Transverse colon (tissue), 4 donors: ENCODE measurements at regions not wholly inside any gene's neighbourhood (a gene's known extent, or its start where the extent isn't known, plus 50 kb on each side); places are given as distances from the start of the nearest gene placed in this dataset.

Source experiments
- DNase-seq: peaks from one replicate; pipeline ENCODE4 v3.0.0-alpha.2; 2019
- H3K27ac ChIP-seq, 4 donors: fragments of 200-600 bp; sonication (generic); 2 replicates each; pipeline ENCODE4 v1.5.1; 2016 to 2018; ENCODE audit warnings: inconsistent platforms in 4 of 4
- H3K27me3 ChIP-seq: fragments of 200-600 bp; sonication (generic); 2 replicates; pipeline ENCODE4 v1.5.1; 2017; ENCODE audit warnings: inconsistent platforms
- H3K36me3 ChIP-seq, 4 donors: fragments of 200-600 bp; sonication (generic); 2 replicates each; pipeline ENCODE4 v1.5.1; 2017 to 2019; ENCODE audit warnings: inconsistent platforms in 4 of 4
- H3K4me1 ChIP-seq, 4 donors: fragments of 200-600 bp; sonication (generic); 2 replicates each; pipeline ENCODE4 v1.5.1; 2017 to 2020; ENCODE audit warnings: inconsistent platforms in 4 of 4
- H3K4me3 ChIP-seq, 4 donors: fragments of 200-600 bp; sonication (generic); 1 replicate in 1 of 4; 2 replicates in 3 of 4; pipeline versions ENCODE4 v1.5.1 to v1.6.1; 2017 to 2019; ENCODE audit warnings: inconsistent platforms in 4 of 4
- H3K9me3 ChIP-seq, 2 donors: fragments of 200-600 bp; sonication (generic); 2 replicates each; pipeline ENCODE4 v1.5.1; 2017 to 2019; ENCODE audit warnings: inconsistent platforms in 2 of 2
- EP300 ChIP-seq: sonication (generic); formaldehyde crosslinking; IDR thresholded peaks from one replicate; pipeline ENCODE4 v1.6.1; 2017; ENCODE audit warnings: antibody characterized with exemption, low read depth
- POLR2A ChIP-seq: fragments of 450-650 bp; IDR thresholded peaks from one replicate; pipeline ENCODE4 v1.6.1; 2016; ENCODE audit warnings: antibody characterized with exemption, mild to moderate bottlenecking, moderate library complexity
- POLR2AphosphoS5 ChIP-seq, 3 donors: sonication (generic); formaldehyde crosslinking; IDR thresholded peaks; one replicate each; pipeline ENCODE4 v1.6.1; 2016; ENCODE audit warnings: antibody characterized with exemption in 3 of 3
- WGBS, 2 donors: methylation state at CpG; one replicate each; pipeline ENCODE4 v1.1.5; 2018; ENCODE audit warnings: low coverage in 1 of 2; 5-methylcytosine and 5-hydroxymethylcytosine counted together
- in situ Hi-C, 4 donors: fragments of 200-750 bp; cut with MboI; loops; one replicate each; pipeline versions ENCODE4 v1.15.0 to v1.15.1; 2017; ENCODE audit warnings: low sequenced_read_pairs in 3 of 4, low pct_ligation_motif_present in 1 of 4, low pct_unique_long_range_greater_than_20kb in 1 of 4
- intact Hi-C: fragments of 100-400 bp; cut with DNase I; formaldehyde crosslinking; loops from one replicate; pipeline ENCODE4 v1.15.1; 2023; ENCODE audit warnings: low total_unique reads
- TF ChIP-seq, protein P1 (sequence below), 5 experiments: fragments of 200-600 bp in 3 of 5; fragments of 450-650 bp in 2 of 5; sonication (generic) in 3 of 5; IDR thresholded peaks; 1 replicate in 2 of 5; 2 replicates in 3 of 5; pipeline ENCODE4 v1.5.1; 2016 to 2017; ENCODE audit warnings: antibody characterized with exemption in 5 of 5, inconsistent platforms in 3 of 5, mild to moderate bottlenecking in 2 of 5, moderate library complexity in 1 of 5

DNA sequence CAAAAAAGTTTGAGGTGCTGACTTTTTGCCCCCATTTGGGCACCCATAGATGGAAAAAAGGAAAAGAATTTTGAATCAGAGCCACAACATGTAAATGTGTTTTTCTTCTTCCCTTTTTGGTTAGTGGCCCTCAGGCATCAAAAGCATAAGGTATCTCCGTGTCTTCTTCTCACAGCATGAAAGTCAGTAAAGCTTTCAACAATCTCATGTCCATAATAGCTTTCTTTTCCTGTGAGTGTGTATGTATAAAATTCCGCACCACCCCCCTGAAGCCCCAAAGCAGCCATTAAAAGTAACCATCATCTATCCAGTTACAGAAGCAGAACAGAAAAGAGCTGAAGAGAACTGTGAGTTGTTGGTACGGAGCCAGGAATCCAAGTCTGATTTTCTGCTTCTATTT, 1539.7 kb upstream of the ACVR2A start:
- no peak overlapping the region for H3K27ac ChIP-seq
- no peak overlapping the region for H3K4me3 ChIP-seq
- no peaks in the 10 kb centered on the region for H3K36me3 ChIP-seq
- no peak for TF ChIP-seq POLR2AphosphoS5 (IDR thresholded peaks at IDR 0.05)
- no peak for TF ChIP-seq EP300
- TF ChIP-seq, protein P1, sequence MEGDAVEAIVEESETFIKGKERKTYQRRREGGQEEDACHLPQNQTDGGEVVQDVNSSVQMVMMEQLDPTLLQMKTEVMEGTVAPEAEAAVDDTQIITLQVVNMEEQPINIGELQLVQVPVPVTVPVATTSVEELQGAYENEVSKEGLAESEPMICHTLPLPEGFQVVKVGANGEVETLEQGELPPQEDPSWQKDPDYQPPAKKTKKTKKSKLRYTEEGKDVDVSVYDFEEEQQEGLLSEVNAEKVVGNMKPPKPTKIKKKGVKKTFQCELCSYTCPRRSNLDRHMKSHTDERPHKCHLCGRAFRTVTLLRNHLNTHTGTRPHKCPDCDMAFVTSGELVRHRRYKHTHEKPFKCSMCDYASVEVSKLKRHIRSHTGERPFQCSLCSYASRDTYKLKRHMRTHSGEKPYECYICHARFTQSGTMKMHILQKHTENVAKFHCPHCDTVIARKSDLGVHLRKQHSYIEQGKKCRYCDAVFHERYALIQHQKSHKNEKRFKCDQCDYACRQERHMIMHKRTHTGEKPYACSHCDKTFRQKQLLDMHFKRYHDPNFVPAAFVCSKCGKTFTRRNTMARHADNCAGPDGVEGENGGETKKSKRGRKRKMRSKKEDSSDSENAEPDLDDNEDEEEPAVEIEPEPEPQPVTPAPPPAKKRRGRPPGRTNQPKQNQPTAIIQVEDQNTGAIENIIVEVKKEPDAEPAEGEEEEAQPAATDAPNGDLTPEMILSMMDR (IDR thresholded peaks at IDR 0.05): no peak
- TF ChIP-seq POLR2A: no peak
- in situ Hi-C loops: no loop called here
- no peak for DNase-seq
- H3K9me3 ChIP-seq: peaks cover 0 to 3% of the 10 kb centered on the region in 2 donors
- no peaks in the 10 kb centered on the region for H3K27me3 ChIP-seq
- intact Hi-C loops: no loop called here
- no peaks in the 10 kb centered on the region for H3K4me1 ChIP-seq
- WGBS, 2 donors: 84 to 86% methylated on average over 3 of the region's 3 CpGs

- Histone ChIP-seq H3K4me1 (no peaks in the 10 kb centered on the region), H3K4me3 (no peak overlapping the region), H3K27ac (no peak overlapping the region), H3K9me3 (peaks cover 0 to 3% of the 10 kb centered on the region in 2 donors), H3K36me3 (no peaks in the 10 kb centered on the region), H3K27me3 (no peaks in the 10 kb centered on the region)
- intact Hi-C loops: no loop called here
- TF ChIP-seq POLR2AphosphoS5 (IDR thresholded peaks at IDR 0.05): no peak
- no peak for TF ChIP-seq POLR2A
- TF ChIP-seq, protein P1 (IDR thresholded peaks at IDR 0.05): no peak
- TF ChIP-seq EP300: no peak
- 61 to 81% methylated on average over 2 of the region's 2 CpGs for WGBS, 2 donors
- no peak for DNase-seq
- in situ Hi-C loops: no loop called here
Observed at GRCh38 chr2:146301287-146301686, 1543.5 kb upstream of the ACVR2A start.

GRCh38 chr2:146295080-146295670, 1549.7 kb upstream of the ACVR2A start:
- H3K36me3 ChIP-seq: no peaks in the 10 kb centered on the region
- peaks cover 9 to 11% of the 10 kb centered on the region in 2 donors for H3K9me3 ChIP-seq
- intact Hi-C loops: no loop called here
- WGBS, 2 donors: 100% methylated on average over 1 of the region's 1 CpG
- no peak for DNase-seq
- H3K4me1 ChIP-seq: no peaks in the 10 kb centered on the region
- TF ChIP-seq POLR2A: no peak
- H3K27me3 ChIP-seq: no peaks in the 10 kb centered on the region
- no peak overlapping the region for H3K27ac ChIP-seq
- in situ Hi-C loops: no loop called here
- H3K4me3 ChIP-seq: no peak overlapping the region

DNA sequence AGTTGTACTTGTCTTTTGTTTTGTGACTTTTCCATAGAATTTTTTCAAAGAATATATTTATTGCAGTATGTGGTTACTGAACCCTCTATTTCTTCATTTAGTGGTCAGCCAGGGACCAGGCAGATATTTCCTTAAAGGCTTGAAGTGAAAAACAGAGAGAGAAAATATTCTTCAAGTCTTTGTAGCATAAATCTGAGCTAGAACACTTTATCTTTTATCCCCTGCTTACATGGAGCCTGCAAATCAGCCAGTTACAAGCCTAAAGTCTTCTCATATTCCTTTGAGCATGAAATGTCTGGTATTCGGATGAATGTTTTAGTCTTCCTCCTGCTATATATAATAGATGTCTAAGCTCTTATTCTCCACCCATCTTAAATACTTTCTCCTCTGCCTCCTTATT, 1557.5 kb upstream of the ACVR2A start:
- no peak overlapping the region for H3K4me3 ChIP-seq
- H3K36me3 ChIP-seq: no peaks in the 10 kb centered on the region
- H3K27ac ChIP-seq: no peak overlapping the region
- no peaks in the 10 kb centered on the region for H3K27me3 ChIP-seq
- intact Hi-C loops: no loop called here
- DNase-seq: no peak
- no peaks in the 10 kb centered on the region for H3K9me3 ChIP-seq
- in situ Hi-C loops: no loop called here
- WGBS, 2 donors: 79 to 80% methylated on average over 1 of the region's 1 CpG
- TF ChIP-seq POLR2A: no peak
- no peak for TF ChIP-seq EP300
- TF ChIP-seq, protein P1 (IDR thresholded peaks at IDR 0.05): no peak
- TF ChIP-seq POLR2AphosphoS5 (IDR thresholded peaks at IDR 0.05): no peak
- no peaks in the 10 kb centered on the region for H3K4me1 ChIP-seq

DNA sequence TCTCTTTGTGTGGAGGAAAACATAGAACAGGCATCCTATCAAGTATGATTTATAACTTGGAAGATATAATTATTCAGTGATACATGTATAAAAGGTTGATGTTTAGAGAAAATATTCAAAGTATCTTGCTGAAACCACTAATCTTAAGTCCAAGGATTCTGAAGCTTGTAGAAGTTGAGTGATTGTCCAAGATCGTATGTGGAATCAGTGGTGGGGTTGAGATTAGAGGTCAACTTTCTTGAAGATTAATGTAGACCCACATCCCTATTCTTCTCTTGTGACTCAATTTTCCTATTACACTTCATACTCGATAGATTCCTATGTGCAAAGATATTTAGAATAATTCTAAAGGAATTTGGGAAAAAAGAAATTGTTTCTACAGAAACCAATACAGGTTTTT, 1565.9 kb upstream of the ACVR2A start:
- Histone ChIP-seq H3K36me3 (no peaks in the 10 kb centered on the region), H3K4me3 (no peak overlapping the region), H3K9me3 (no peaks in the 10 kb centered on the region), H3K27me3 (no peaks in the 10 kb centered on the region), H3K4me1 (no peaks in the 10 kb centered on the region), H3K27ac (no peak overlapping the region)
- TF ChIP-seq, protein P1 (IDR thresholded peaks at IDR 0.05): no peak
- no peak for TF ChIP-seq POLR2A
- no peak for TF ChIP-seq EP300
- TF ChIP-seq POLR2AphosphoS5 (IDR thresholded peaks at IDR 0.05): no peak
- no peak for DNase-seq
- in situ Hi-C loops: no loop called here
- intact Hi-C loops: no loop called here
- 86 to 100% methylated on average over 2 of the region's 2 CpGs for WGBS, 2 donors
